ENCODE measurements at regions not wholly inside any gene's neighbourhood (a gene's known extent, or its start where the extent isn't known, plus 50 kb on each side); places are given as distances from the start of the nearest gene placed in this dataset.
"Not testable (repeated sequence)": the region's sequence is repeated elsewhere in the genome, so short reads cannot be mapped to it uniquely, and the experiment has no call there.

DNA sequence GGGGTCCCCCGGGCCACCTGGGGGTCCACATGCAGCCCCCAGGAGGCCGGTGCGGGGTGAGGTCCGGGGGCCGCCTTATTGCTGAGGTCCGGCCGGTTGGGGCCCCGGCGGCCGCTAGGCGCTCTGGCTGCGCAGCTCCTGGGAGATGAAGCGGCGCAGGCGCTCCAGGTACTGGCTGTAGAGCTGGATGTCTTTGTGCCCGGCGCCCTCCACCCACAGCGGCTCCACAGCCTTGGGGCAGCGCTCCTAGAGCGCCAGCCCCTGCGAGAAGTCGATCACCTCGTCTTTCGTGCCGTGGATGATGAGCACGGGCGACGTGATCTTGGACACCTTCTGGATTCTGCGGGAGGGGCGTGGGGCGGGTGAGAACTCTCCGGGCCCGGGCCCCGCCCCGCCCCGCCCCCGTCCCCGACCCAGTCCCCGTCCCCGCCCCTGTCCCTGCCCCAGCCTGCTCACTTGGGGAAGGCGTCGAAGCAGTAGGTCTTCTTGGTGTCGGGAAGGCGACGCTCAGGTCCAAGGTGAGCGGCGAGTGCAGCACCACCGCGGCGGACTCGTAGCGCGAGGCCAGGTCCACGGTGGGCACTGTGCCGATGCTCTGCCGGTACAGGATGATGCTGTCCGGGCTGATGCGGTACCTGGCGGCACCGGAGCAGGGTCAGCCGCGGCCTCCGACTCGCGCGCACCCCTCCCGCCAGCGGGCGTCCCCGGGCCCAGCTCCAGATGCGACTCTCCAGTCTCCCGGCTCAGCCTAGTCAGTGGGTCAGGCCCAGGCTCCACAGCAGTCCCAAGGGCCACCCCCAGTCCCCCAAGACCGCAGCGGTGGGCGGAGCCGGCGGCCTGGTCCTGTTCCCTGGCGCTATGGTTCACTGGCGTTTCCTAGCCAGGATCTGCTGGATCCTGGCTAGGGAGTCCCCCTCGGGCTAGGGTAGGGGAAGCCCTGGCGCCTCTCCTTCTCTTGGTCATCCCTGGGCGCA lies 89.4 kb upstream of the GOLGA6L1 start:
- DNase-seq (ENCODE audit: low spot score) = peak; percentile 26

DNA sequence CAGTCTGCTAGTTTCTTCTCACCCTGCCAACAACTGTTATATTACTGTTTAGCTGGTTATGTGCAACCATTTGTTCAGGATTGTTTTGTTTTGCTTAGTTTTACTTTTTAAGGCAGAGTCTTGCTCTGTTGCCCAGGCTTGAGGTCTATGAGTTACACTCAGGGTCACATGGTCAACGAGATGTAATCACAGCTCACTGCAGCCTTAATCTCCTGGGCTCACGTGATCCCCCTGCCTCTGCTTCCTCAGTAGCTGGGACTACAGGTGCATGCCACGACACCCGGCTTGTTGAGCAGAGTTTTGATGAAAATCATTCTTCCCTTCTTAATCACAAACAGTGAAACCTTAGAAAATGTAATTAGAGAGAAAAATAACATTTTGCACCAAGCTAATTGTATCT lies 72.8 kb upstream of the GOLGA6L1 start:
- not testable (repeated sequence) for DNase-seq (ENCODE audit: low spot score)

DNA sequence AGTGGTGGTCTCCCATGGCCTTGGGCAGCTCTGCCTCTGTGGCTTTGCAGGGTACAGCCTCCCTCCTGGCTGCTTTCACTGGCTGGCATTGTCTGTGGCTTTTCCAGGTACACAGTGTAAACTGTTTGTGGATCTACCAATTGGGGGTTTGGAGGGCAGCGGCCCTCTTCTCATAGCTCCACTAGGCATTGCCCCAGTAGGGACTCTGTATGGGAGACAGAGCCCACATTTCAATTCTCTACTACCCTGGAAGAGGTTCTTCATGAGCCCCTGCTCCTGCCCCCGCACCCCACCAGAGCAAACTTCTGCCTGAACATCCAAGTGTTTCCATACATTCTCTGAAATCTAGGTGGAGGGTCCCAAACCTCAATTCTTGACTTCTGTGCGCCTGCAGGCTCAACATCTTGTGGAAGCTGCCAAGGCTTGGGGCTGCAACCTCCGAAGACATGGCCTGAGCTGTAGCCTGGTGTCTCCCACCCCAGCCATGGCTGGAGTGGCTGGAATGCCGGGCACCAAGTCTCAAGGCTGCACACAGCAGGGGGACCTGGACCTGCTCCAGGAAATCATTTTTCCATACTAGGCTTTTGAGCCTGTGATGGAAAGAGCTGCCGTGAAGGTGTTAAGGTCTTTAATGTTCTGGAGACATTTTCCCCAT lies 63.3 kb upstream of the GOLGA6L1 start:
- DNase-seq (ENCODE audit: low spot score) = not testable (repeated sequence)

DNA sequence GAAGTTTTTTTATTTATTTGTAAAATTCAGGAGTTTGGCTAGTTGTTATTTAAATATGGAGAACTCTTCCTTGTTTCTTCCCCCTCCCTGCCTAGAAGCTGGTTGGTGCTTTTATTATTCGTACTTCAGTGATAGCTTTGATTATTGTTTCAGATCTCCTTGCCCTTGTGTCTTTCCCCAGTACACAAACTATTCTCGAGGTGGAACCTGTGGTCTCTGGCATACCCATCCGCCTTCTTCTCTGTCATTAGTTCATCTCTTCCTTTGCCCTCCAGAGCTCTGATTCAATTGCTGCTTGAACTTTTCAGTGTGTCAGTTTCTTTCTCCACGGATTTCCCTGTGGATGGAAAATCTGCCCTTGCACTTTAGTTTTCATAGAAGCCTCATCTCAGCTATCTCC lies 61.8 kb upstream of the GOLGA6L1 start:
- DNase-seq (ENCODE audit: low spot score) = not testable (repeated sequence)

DNA sequence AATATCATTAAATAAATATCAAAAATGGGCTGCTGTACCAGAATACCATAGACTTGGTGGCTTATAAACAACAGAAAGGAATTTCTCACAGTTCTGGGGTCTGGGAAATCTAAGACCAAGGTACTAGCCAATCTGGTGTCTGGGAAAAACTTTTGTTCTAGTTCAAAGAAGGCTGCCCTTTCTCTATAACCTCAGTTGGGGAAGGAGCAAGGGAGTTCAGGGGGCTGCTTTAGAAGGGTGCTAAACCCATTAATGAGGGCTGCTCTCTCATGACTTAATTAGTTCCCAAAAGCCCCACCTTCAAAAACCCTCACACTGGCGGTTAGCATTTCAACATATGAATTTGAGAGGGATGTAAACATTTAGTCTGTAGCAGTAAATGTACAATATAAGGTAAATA lies 55.7 kb upstream of the GOLGA6L1 start:
- not testable (repeated sequence) for DNase-seq (ENCODE audit: low spot score)
